Right ventricle myocardium inferior (tissue), 1 donor: ENCODE measurements at regions not wholly inside any gene's neighbourhood (a gene's known extent, or its start where the extent isn't known, plus 50 kb on each side); places are given as distances from the start of the nearest gene placed in this dataset.

Source experiments
- ATAC-seq: fragments of 200-7000 bp; cut with Tn5 transposase; one replicate; pipeline ENCODE4 v1.9.1; 2020; ENCODE audit warnings: mild to moderate bottlenecking, moderate library complexity
- DNase-seq: peaks from one replicate; pipeline ENCODE4 v3.0.0; 2021; ENCODE audit errors: missing footprints
- intact Hi-C: fragments of 100-400 bp; cut with DNase I; formaldehyde crosslinking; loops from one replicate; pipeline ENCODE4 v1.11.0; 2022
- donor health status: DM: no; HTN: yes; CAD: no; lungs with severe emphysema.

DNA sequence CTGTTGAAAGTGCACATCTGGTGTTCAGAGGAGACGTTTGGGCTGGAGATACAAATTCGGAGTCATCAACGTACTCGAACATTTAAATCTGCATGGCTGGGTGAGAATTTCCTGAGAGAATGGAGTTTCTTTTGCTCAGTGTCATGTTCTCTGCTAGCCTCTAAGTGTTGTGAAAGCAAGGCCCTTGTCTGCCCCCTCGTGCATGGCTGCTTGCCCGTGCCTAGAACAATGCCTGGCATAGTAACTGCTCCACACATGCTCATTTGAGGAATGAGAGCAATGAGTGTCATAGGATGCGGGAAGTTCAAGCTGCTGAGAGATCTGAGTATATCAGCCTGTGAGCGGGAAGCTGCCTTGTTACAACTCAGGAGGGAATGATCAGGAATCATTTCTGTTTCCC is 171.1 kb upstream of the CSF3R start:
- intact Hi-C loops, result no loop called here
- peak; percentile 79 for ATAC-seq
- DNase-seq, result no peak

DNA sequence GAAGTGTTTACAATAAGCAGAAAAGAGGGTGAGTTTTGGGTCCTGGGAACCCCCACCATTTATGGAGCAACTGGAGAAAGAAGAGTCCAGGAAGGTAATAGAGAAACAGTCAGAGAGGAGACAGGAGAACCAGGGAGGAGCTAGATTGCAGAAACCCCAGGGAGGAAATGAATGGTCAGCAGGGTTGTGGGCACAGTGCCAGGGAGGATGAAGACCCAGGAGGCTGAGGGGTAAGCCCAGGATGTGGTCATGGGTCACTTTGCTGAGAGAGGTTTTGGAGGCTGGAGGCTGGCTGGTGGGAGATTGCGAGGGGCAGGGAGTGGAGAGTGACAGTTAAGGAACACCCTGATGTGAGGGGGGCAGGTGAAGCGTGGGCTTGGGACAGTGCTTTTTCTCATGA is 169.9 kb upstream of the CSF3R start:
- intact Hi-C loops, result no loop called here
- ATAC-seq (no peak), DNase-seq (no peak)

DNA sequence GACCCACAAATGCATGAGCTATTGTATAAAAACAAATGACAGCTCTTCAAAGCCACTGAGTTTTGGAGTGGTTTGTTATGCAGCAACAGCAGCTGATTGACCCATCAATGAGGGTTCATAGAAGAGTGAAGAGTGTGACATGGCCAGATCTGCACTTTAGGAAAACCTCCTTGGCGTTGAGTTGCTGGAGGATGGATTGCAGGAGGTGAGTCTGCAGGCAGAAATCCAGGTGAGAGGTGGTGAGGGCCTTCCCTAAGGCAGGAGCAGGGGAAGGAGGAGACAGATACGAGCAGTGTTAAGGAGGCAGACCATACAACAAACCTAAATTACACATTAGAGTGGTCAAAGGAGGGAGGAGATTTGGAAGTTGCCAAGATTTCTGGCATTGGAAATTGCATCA is 169.3 kb upstream of the CSF3R start:
- ATAC-seq (no peak), DNase-seq (no peak)
- intact Hi-C loops, result no loop called here

DNA sequence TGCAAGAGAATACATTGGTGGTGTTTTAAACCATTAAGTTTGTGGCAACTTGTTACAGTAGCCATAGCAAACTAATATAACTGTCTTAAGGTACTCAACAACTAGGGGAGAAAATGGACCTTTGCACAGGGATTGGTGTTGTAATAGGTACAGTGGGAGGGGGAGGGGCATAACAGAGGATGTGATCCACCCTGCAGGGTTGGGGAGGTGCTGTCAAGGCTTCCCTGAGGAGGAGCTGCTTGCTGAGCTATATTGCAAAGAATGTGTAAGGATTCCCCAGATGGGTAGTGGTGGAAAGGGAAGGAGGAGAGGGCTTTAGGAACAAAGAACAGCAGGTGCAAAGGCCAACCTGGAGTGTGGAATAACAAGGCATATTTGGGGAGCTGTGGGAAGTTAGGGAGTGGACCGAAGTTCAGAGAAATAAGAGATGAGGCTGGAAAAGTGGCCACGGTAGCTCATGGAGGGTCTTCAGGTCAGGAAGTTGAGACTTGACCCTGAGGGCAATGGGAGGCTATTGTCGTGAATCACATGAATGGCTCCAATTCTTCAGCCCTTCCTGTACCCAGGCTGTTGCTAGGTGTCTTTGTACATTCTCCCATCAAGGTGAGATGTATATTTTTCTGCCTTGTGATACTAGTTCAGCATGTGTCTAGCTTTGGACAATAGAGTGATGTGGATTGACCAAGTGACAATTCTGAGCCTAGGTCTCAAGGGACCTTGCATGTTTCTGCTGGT is 168.6 kb upstream of the CSF3R start:
- no peak for ATAC-seq
- DNase-seq, result no peak
- intact Hi-C loops, result no loop called here

DNA sequence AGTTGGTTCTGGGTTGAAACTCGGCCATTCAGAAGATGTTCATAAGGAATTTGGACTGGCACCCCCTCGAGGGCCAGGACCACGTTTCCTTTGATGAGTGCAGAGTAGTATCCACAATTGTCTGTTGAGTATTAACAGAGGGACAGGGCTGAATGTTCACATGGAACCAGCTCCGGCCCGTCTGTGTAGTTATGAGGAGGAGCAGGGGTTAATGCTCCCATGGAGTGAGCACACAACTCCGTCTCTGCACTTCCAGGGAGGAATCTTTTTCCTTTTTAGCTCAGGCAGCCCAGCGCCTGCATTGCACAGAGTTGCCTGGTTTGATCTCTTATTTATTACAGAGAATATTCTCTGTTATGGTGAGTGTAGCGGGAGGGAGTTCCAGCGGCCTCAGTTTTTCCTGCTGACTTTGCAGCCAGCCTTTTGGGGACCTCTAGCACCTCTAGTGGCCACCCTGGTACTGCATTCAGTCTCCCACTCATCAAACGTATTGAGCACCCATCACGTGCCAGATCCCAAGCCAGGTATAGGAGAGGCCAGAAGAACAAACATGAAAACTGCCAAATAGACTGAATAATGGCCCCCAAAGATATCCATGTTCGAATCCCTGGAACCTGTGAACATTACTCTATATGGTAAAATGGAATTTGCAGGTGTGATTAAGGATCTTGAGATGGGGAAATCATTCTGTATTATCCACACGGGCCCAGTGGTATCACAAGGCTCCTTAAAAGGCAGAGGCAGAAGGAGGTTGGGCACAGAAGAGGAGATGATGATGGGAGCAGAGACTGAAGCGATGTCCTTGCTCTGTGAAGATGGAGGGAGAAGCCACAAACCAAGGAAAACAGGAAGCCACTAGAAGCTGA is 167.7 kb upstream of the CSF3R start:
- intact Hi-C loops, result no loop called here
- ATAC-seq (peak; percentile 33), DNase-seq (no peak)

DNA sequence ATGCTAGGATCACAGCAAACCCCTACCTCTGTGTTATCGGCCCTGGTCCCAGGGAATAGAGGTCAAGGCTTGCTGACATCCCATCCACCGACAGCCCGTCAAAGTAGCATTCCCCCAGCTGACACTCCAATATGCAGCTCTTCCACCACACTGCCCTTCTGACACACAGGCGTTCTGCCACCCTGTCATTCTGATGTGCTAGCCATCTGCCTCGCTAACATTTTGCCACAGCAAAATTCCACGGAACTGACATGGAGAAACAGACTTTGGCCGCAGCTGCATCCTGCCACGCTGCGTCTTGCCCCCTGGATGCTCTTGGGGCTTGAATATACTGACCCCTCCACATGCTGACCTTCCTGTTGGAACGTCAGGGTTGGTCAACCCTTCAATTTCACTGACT is 163.2 kb upstream of the CSF3R start:
- ATAC-seq (no peak), DNase-seq (no peak)
- intact Hi-C loops, result no loop called here

DNA sequence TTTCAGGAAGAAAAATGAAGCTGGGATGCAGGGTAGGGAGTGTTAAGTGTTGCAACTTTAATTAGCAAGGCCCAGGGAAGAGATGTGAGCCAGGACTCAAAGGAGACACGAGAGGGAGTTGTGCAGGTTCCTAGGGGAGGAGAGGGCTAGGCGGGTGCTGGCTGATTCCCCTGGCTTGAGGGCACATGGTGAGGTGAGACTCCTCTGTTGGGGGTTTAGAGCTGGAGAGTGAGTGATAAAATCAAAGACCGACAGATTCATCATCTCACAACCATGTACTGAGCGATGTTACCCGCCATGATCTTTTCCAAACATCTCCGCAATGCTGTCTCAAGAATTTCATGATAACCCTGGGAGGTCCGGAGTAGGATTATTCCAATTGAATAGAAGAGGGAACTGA is 161.8 kb upstream of the CSF3R start:
- no peak for DNase-seq
- intact Hi-C loops, result no loop called here
- ATAC-seq, result no peak

DNA sequence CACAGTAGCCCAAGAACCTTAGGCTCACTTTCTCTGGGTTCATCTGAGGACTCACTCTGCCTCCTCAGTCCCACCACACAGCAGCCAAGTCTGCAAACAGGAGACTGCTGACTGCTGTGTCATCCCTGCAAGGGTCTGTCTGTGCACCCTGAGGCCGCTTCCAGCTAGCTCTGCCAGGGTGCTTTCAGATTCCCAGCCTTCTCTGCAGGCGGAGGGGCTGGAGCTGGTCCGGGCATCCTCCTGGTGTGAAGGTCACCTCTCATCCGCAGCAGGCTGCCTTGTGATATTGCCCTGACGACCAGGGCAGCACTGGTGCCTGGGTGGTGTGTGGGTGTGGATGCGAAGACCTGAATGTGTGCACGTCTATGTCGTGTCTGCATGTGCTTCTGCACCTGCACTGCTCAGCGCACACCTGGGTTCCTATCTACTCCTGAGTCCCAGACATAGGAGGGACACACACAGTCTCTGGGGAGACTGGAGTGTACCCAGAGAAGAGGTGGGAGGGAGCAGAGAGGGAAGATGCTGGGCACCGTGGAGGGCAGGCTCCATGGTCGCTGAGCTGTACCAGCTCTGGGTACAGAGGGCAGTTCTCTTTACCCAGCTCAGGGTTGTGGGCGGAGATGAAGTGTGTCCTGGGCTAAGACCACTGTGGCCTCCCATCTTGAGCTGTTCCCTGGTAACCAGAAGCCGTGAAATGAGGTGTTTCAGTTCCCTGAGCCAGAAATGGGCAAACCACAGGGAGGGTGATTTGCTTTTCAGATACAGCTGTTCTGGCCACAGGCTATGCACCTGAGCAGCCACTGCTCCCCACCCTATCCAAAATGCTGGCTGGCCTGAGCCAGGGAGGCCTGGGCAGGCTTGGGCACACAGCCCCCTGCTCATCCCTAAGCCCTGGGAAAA is 160.9 kb upstream of the CSF3R start:
- intact Hi-C loops, result no loop called here
- ATAC-seq (no peak), DNase-seq (no peak)

DNA sequence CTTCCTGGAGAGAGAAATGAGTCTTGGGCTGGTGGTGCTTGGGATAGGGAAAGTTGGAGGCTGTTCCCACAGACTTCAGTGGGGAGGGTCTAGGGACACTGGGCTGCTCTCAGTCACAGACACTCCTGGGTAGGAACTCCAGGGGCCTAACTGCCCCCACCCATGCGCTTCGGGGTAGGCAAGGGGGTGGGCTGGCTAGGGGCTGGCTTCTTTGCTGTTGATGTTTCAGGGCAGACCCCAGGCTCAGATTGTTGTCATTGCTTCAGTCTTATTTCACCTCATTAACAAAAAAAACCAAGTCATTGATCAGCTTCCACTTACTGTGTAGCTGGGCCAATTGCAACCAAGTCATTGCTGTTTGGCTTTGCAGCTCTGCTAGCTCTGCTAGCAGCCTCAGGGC is 160.1 kb upstream of the CSF3R start:
- intact Hi-C loops, result no loop called here
- no peak for ATAC-seq

DNA sequence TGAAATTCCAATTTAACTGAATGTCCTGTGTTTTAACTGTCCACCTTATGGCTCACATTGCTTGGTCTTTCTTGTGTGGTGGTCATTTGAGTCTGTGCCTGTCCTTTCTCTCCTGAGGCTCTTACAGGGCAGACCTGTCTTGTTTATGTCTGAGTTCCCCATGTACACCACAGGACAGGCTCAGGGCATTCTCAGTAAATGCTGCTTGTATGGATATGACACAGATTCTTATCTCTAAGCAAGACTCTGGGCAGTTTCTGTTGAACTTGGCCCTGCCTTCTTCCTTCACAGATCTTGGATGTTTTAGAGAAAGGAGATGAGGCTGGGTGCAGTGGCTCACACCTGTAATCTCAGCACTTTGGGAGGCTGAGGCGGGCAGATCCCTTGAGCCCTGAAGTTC is 159.1 kb upstream of the CSF3R start:
- DNase-seq (no peak), ATAC-seq (no peak)
- intact Hi-C loops, result no loop called here

More for the DNA sequence above, 160.1 kb upstream of the CSF3R start:
- DNase-seq, result no peak

DNA sequence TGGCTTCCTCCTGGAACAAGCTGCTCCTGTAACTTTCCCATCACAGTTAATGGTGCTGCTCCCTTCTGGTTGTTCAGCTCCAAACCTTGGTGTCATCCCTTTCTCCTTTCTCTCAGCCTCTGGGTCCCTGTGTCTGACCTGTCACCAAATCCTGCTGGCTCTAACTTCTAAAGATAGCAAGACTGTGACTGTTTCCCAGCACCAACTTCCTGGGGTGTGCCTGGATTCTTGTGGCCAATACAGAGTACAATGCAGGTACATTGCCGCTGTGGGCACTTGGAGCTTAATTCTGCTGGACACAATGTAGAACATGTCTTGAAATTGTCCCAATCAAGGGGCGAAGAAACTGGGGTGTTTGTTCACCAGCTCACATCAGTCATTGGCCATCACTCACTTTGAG is 156.7 kb upstream of the CSF3R start:
- no peak for DNase-seq
- no peak for ATAC-seq
- intact Hi-C loops, result no loop called here

DNA sequence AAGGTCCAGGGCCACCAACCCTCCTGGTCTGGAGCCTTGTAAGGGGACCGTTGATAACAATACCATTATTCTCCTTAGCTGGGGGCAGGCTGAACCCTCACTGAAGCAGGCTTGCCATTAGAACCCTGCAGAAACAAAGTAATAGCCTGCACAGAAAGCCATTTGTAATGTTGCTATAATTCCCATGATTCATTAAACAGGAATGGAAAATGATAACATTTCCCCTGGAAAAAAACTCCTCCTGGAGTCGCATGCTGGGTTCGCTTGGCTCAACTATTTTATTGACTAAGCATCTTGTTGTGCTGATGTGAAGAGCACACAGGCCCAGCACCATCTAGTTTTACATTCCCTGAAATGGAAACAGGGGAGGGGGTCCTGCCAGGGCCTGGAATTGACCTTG is 155.6 kb upstream of the CSF3R start:
- no peak for DNase-seq
- ATAC-seq, result no peak

DNA sequence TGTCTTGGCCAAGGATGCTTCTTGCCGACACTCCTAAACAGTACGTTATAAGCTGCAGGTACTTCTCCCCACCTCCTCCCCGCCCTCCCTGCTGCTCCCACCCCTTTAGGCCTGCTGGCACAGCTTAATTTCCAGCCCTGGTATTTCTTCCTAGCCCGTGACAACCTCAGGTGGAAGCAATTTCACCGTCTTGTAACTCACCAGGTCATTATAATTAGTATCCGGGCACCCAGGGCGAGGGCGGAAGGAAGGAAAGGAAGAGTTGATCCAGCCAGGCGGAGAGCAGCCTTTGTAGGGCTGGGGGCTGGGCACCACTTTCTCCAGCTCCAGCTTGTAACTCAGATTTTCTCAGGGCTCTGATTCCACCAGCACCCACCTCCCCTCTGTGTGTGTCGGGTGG is 153.5 kb upstream of the CSF3R start:
- no peak for DNase-seq
- intact Hi-C loops, result no loop called here
- no peak for ATAC-seq

More for the DNA sequence above, 155.6 kb upstream of the CSF3R start:
- intact Hi-C loops, result no loop called here

DNA sequence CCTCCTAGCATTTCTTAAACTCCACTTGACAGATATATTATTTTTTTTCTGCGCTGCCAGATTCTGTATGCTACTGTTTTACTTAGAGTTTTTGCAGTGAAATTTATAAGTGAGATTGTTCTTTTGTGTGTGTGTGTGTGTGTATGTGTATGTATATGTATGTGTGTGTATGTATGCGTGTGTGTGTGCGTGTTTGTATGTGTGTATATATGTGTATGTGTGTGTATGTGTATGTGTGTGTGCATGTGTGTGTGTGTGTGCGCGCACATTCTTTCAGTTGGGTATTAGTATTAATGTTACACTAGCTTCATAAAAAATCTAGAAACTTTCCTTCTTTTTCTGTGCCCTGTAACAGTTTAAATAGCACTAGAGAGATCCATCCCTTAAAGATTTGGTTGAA is 152.6 kb upstream of the CSF3R start:
- no peak for ATAC-seq
- intact Hi-C loops, result no loop called here
- no peak for DNase-seq

DNA sequence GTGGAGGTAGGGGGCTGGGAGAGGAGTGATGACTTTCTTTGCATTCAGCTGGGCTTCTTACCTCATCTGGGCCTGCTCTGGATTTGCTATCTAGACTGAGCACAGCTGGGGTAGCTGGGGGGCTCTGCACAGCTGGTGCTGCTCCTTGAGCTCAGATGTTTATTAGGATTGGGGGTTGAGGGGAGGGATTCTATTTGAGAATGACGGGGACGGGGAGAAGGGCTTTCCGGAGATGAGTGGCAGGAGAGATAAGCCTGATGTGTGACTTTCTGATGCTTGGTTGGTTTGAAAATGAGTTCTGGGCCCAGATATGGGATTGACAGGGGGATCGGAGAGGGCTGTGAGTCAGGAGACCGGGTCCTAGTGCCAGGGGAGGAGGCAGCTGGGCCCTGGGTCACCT is 146.1 kb upstream of the CSF3R start:
- no peak for DNase-seq
- intact Hi-C loops, result no loop called here
- no peak for ATAC-seq

DNA sequence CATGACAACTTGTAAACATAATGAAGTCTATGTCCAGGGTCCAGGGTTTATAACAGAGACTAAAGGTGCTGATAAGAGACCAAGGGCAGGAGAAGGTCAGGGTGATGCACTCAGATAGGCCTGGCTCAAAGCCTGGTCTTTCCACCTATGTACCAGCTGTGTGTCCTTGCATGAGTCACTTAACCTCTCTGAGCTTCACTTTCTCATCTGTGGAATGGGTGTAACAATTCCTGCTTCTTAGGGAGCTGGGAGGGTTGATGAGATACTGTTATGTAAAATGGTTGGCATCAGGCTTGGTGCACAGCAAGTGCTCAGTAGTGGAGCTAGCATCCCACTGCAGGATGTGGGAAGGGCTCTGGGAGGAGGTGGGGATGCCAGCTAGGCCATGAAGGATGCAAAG is 143.7 kb upstream of the CSF3R start:
- DNase-seq (no peak), ATAC-seq (no peak)
- intact Hi-C loops, result no loop called here

DNA sequence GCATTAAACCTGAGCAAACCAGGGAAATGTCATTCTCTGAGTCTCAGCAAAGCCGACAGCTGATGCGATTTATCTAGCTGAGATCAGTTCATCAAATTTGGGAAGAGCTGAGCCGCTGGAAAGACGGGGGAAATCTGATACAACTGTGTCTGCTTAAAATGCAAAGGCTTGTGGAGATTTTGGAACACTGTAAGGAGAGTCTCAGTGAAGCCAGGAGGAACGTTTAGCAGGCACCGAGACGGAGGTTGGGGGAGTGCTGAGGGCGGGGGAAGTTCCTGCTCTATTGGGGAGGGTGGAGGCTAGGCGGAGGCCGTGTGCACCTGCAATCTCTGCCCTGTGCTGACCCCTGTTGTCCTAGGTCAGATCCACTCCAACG is 143.2 kb upstream of the CSF3R start:
- DNase-seq (no peak), ATAC-seq (no peak)
- intact Hi-C loops, result no loop called here

DNA sequence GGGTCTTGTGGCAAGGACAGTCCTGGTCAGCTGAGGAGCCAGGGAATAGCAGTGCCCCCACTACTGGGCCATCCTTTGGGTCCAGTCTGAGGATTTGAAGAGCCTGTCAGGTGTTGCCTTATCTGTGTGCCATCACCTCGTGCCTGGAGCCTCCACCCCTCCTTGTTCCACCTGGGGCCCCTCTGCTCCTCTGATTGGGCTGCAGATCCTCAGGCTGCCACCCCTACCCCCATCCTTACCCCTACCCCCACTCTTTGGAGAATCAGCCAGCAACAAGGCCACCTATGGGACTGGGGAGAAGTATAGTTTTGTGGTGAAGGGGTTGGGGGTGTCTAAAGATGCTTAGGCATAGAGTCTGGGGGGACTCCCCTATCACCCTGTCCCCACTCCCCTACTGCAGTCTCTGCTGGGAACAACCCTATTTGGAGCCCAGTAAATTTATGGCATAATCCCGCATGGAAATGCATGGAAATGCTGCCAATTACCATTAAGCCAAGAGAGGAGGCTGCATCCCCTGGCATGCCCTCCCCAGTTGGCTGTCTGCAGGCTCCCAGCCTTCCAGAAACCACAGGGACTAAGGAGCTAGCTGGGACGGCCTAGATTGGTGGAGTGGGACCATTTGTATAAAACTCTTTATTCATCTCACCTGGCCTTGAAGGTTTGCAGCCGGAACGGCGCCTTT is 142.7 kb upstream of the CSF3R start:
- intact Hi-C loops, result no loop called here
- no peak for ATAC-seq
- DNase-seq, result no peak

DNA sequence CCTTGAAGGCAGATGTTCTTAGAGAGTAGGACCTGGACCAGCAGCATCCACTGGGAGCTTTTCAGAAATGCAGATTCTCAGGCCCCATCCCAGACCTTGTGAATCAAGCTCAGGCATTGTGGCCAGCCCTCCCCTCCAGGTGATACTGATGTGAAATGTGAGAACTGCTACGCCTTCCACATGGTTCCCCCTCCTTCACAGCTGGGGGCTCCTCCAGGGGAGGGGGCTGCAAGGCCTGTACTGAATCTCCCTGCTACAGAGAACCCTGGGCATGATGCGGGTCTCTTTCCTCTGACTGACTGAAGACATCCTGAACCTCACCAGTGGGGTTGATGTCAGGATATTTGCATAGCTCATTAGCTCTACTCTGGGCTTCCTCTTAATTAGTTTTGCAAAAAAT is 141.8 kb upstream of the CSF3R start:
- DNase-seq (no peak), ATAC-seq (no peak)
- intact Hi-C loops, result no loop called here
